Breast epithelium (tissue), 3 donors: ENCODE measurements at regions not wholly inside any gene's neighbourhood (a gene's known extent, or its start where the extent isn't known, plus 50 kb on each side); places are given as distances from the start of the nearest gene placed in this dataset.

ENCODE experiments used
- CTCF ChIP-seq, 3 donors: fragments of 450-650 bp; IDR thresholded peaks; one replicate each; pipeline ENCODE4 v1.5.1; 2016 to 2017; ENCODE audit warnings: antibody characterized with exemption in 3 of 3, mild to moderate bottlenecking in 3 of 3, moderate library complexity in 3 of 3
- POLR2A ChIP-seq: fragments of 450-650 bp; IDR thresholded peaks from one replicate; pipeline ENCODE4 v1.6.1; 2016; ENCODE audit warnings: antibody characterized with exemption, mild to moderate bottlenecking, moderate library complexity

DNA sequence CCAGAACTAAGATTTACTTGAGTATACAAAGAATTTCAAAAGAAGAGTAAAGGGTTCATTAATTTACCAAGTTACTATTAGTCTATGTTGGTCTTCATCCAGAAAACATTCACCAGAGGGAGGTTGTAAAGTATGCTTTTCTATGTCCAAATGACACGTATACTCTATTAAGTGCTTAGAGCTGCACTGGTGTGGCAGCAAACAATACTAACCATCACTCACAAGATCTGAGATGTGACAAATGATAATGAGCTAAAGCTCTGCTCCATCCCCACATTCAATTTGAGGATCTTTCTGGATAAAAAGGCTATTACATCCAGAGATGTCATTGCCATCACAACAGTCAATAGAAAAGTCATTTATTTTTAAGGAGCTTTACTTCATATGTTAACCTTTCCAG, 926.5 kb upstream of the KLHL29 start:
- TF ChIP-seq CTCF (IDR thresholded peaks at IDR 0.05) (no peak), POLR2A (no peak)
